ENCODE measurements at regions not wholly inside any gene's neighbourhood (a gene's known extent, or its start where the extent isn't known, plus 50 kb on each side); places are given as distances from the start of the nearest gene placed in this dataset.

DNA sequence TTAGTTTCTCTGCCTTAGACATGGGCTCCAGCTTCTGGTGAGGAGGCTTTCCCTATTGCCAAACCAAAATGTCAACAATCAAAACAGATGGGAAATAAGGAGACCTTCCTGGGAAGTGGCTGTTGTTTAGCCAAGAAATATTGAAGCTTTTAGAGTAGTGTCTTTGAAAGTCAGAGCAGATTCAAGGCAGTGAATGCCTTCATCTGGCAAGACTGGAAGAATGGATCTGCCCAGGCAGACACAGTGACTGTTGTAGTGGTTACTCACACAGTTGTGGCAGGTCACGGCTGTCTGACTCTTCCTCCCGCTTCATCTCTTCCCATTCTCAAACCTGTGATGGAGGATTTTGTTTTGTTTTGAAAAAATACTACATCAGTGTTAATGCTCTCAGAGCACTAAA lies 154.1 kb upstream of the ADO start:
- H3K4me3 ChIP-seq (ENCODE audit: low read depth, low read length), result no peak overlapping the region
- DNase-seq (ENCODE audit: low read depth, low spot score), result no peak
- in situ Hi-C loops (cut with HindIII; ENCODE audit: low sequenced_read_pairs), result no loop called here
- TF ChIP-seq, protein P1, sequence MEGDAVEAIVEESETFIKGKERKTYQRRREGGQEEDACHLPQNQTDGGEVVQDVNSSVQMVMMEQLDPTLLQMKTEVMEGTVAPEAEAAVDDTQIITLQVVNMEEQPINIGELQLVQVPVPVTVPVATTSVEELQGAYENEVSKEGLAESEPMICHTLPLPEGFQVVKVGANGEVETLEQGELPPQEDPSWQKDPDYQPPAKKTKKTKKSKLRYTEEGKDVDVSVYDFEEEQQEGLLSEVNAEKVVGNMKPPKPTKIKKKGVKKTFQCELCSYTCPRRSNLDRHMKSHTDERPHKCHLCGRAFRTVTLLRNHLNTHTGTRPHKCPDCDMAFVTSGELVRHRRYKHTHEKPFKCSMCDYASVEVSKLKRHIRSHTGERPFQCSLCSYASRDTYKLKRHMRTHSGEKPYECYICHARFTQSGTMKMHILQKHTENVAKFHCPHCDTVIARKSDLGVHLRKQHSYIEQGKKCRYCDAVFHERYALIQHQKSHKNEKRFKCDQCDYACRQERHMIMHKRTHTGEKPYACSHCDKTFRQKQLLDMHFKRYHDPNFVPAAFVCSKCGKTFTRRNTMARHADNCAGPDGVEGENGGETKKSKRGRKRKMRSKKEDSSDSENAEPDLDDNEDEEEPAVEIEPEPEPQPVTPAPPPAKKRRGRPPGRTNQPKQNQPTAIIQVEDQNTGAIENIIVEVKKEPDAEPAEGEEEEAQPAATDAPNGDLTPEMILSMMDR (IDR thresholded peaks at IDR 0.05; ENCODE audit: low read depth, low read length), result no peak

DNA sequence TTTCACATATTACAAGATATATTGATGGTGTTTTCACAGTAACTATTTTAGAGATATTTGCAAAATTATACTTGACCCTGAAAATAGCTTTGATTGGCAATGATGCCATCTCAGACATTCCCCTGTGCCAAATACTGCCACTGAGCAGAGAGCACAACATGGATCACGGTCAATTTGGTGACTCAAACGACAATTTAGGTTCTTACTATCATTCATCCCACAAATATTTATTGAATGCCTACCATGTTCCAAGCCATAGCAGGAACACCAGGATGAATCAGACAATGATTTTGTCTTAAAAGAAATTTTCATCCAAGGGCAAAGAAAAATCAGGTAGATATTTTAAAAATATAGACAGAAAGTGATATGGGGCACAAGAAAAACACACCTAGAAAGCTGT lies 153.2 kb upstream of the ADO start:
- no peak overlapping the region for H3K4me3 ChIP-seq (ENCODE audit: low read depth, low read length)
- in situ Hi-C loops (cut with HindIII; ENCODE audit: low sequenced_read_pairs), result no loop called here
- TF ChIP-seq, protein P1 (IDR thresholded peaks at IDR 0.05; ENCODE audit: low read depth, low read length), result no peak
- no peak for DNase-seq (ENCODE audit: low read depth, low spot score)

DNA sequence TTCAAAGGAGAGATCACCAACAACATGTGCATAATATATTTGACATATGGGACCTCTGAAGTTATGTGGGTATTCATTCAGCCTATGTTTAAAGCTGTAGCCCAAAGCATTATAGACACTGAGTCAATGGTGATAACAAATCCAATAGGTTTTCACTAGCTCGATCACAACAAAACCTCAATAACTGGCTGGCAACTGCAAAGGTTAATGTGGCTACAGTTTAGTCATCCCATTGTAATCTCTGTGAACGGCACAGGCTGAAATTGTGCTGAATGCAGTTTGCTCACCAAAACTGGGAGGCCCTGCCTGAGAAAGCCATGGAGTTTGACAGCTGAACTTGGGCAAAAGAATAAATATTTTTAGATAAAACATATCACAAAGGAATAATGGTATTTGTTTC lies 152.4 kb upstream of the ADO start:
- H3K4me3 ChIP-seq (ENCODE audit: low read depth, low read length), result no peak overlapping the region
- peak; percentile 19 for DNase-seq (ENCODE audit: low read depth, low spot score)
- in situ Hi-C loops (cut with HindIII; ENCODE audit: low sequenced_read_pairs), result no loop called here
- TF ChIP-seq, protein P1 (IDR thresholded peaks at IDR 0.05; ENCODE audit: low read depth, low read length), result no peak

DNA sequence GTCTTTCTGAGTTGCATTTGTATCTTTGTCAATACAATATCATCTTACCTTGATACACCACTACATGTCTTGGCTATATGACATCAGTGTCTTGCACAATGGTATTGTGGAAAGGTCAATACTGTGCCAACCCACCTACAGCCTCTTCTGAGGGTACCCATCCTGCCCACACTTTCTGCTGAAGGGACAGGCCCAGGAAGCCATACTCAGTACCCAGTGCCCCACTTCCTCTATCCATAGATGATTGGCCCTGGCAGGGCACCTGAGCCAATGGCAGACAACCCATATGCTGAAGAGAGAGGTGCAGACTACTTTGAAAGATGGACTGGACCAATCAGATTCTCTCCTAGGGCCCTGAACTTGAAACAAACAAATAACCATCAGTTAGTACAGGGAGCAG lies 152.0 kb upstream of the ADO start:
- no peak overlapping the region for H3K4me3 ChIP-seq (ENCODE audit: low read depth, low read length)
- TF ChIP-seq, protein P1 (IDR thresholded peaks at IDR 0.05; ENCODE audit: low read depth, low read length), result no peak
- in situ Hi-C loops (cut with HindIII; ENCODE audit: low sequenced_read_pairs), result no loop called here
- DNase-seq (ENCODE audit: low read depth, low spot score), result no peak

DNA sequence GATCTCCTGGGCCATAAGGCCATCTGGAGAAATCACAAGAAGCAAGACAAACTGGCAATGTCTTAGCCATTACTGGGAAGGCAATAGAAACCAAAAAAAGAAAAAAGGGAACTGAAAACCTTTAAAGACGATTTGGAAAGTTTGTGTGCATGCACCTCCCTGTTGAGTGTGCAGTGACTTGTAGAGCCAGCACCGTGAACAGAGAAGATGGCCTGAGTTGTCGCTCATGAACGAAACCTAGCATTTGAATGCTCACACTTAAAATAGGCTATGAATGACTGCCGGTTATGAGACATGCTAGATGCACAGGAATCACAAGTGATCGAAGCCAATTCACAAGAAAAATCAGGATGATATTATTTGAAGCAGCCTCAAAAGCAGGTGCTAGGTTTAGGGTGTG lies 151.3 kb upstream of the ADO start:
- no peak for DNase-seq (ENCODE audit: low read depth, low spot score)
- H3K4me3 ChIP-seq (ENCODE audit: low read depth, low read length), result no peak overlapping the region
- TF ChIP-seq, protein P1 (IDR thresholded peaks at IDR 0.05; ENCODE audit: low read depth, low read length), result no peak
- in situ Hi-C loops (cut with HindIII; ENCODE audit: low sequenced_read_pairs), result no loop called here

DNA sequence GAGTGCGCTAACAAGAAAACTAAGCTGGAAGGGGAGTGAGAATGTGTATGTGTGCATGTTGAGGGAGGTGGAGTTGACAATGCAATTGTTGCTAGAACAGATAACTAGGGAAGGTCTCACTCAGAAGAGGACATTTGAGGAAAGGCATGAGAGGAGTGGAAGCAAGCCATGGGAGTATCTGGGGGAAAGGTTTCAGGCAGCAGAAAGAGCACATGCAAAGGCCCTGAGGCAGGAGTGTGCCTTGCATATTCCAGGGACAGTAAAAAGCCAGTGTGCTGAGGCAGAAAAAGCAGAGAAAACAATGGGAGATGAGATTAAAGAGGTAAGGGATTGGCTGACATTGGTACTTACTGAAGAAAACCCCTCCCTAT lies 149.6 kb upstream of the ADO start:
- TF ChIP-seq, protein P1 (IDR thresholded peaks at IDR 0.05; ENCODE audit: low read depth, low read length), result no peak
- in situ Hi-C loops (cut with HindIII; ENCODE audit: low sequenced_read_pairs), result no loop called here
- no peak overlapping the region for H3K4me3 ChIP-seq (ENCODE audit: low read depth, low read length)
- no peak for DNase-seq (ENCODE audit: low read depth, low spot score)

Data from astrocyte of the spinal cord (primary cell).